ENCODE measurements at regions not wholly inside any gene's neighbourhood (a gene's known extent, or its start where the extent isn't known, plus 50 kb on each side); places are given as distances from the start of the nearest gene placed in this dataset.

DNA sequence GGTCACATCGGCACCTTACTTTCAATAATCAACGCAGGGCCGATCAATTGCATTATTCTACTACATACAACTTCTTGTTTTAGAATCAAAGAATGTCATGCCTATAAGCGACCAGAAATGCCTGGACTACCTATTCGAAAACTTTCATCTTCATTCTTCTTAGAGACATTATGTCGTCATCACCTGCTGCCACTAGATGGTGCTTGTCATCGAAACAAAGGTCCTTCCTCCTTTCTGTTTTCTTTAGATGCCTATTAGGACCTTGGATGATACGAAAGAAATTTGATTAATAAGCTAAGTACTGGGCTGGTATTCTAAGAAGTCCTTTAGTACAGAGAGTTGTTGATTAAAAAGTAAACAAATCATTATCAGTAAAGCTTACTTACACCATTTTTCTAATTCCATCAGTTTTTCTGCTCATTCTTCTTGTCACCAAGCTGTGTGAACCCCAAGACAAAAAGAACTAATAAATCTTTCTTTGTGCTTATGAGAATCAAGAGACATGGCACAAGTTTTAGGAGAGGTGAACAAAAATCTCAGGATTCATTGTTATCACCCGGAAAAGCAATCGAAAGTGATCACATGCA lies 154.5 kb upstream of the SLC4A4 start:
- TF ChIP-seq, protein P1, sequence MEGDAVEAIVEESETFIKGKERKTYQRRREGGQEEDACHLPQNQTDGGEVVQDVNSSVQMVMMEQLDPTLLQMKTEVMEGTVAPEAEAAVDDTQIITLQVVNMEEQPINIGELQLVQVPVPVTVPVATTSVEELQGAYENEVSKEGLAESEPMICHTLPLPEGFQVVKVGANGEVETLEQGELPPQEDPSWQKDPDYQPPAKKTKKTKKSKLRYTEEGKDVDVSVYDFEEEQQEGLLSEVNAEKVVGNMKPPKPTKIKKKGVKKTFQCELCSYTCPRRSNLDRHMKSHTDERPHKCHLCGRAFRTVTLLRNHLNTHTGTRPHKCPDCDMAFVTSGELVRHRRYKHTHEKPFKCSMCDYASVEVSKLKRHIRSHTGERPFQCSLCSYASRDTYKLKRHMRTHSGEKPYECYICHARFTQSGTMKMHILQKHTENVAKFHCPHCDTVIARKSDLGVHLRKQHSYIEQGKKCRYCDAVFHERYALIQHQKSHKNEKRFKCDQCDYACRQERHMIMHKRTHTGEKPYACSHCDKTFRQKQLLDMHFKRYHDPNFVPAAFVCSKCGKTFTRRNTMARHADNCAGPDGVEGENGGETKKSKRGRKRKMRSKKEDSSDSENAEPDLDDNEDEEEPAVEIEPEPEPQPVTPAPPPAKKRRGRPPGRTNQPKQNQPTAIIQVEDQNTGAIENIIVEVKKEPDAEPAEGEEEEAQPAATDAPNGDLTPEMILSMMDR (IDR thresholded peaks at IDR 0.05), result peak; percentile 50 to 60 (median 59)
- TF ChIP-seq POLR2A (IDR thresholded peaks at IDR 0.05) (no peak), EP300 (IDR thresholded peaks at IDR 0.05) (no peak)

All from tibial nerve (tissue), 4 donors.